T47D (cell line): ENCODE measurements at regions not wholly inside any gene's neighbourhood (a gene's known extent, or its start where the extent isn't known, plus 50 kb on each side); places are given as distances from the start of the nearest gene placed in this dataset.

ENCODE experiments used
- DNase-seq, 2 experiments: peaks; one replicate each; pipeline versions ENCODE4 v3.0.0 to v3.0.0-alpha.2; 2011 to 2012; ENCODE audit warnings: low read depth in 1 of 2, low spot score in 1 of 2
- JUND ChIP-seq: IDR thresholded peaks from 2 replicates; pipeline ENCODE4 v1.6.1; 2012; ENCODE audit warnings: low read depth
- in situ Hi-C: cut with HindIII; loops from 2 replicates; pipeline ENCODE4 v1.10.0; 2016; ENCODE audit warnings: low sequenced_read_pairs, low pct_unique_long_range_greater_than_20kb

DNA sequence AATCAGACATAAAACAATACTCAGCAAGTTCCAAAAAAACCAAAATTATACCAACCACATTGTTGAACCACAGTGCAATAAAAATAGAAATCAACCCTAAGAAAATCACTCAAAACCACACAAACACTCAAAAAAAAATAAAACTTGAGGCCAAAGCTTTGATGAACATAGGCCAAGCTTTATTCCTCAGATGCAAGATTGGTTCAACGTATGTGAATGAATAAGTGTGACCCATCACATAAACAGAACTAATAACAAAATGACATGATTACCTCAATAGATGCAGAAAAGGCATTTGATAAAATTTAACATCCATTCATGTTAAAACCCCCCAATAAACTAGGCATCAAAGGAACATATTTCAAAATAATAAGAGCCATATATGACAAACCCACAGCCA, 506.1 kb upstream of the FZD8 start:
- TF ChIP-seq JUND: no peak
- in situ Hi-C loops: no loop called here
- no peak for DNase-seq

DNA sequence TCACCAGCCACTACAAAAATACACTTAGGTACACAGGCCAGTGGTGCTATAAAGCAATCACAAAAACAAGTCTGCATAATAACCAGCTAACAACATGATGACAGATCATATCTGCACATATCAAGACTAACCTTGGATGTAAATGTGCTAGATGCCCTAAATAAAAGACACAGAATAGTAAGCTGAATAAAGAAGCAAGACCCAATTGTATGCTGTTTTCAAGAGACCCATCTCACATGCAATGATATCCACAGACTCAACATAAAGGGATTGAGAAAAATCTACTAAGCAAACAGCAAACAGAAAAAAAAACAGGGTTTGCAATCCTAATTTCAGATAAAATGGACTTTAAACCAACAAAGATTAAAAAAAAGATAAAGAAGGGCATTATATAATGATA, 505.4 kb upstream of the FZD8 start:
- no peak for TF ChIP-seq JUND
- DNase-seq: no peak
- in situ Hi-C loops: no loop called here

DNA sequence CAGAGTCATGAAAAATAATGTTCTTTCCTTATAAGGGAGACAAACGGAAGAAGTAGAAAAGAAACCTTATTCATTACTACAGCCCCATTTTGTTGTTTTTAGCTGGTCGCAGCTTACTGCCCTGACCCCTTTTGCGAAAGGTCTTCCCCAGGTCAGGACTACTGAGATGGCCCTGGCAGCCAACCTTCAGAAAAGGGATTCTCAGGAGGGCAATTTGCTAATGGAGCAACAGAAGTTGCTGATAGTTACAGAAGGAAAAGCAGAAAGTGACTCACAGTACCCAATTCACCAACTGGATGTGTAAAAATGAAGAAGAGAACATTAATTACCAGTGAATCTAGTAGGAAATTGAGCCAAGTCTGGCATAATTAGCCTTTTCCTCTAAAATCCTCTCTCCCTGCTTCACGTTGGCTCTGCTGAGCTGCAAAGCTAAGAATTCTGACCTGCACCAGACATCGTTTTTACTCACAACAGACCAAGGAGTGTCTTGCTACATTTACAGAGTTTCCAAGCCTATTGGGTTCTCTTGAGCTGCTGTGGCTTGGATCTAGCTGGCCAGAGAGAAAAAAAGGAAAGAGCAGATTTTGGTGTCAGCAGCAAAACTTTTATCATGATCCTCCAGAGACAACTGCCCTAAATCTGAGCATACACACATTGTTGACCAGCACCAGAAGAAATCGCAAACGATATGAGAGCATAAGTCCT, 499.9 kb upstream of the FZD8 start:
- no peak for DNase-seq
- in situ Hi-C loops: no loop called here
- no peak for TF ChIP-seq JUND

DNA sequence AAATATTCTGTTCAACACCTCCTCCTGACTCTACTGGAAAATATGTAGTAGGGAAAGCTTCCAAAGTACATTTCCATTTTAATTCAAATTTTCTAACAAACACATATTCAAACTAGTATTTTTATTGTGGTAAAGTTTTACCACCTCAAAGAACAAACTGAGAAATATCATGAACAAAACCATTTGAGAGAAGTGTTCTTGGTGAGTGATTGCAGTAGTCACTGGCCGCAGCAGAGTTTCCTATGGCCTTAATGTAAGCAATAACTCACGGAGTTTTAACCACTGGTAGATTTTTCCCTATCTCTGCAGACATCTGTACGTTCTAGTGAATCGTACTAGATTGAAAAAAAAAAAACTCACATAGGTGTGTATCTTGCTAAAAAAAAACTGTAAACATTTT, 487.0 kb upstream of the FZD8 start:
- no peak for DNase-seq
- in situ Hi-C loops: no loop called here
- TF ChIP-seq JUND: no peak

DNA sequence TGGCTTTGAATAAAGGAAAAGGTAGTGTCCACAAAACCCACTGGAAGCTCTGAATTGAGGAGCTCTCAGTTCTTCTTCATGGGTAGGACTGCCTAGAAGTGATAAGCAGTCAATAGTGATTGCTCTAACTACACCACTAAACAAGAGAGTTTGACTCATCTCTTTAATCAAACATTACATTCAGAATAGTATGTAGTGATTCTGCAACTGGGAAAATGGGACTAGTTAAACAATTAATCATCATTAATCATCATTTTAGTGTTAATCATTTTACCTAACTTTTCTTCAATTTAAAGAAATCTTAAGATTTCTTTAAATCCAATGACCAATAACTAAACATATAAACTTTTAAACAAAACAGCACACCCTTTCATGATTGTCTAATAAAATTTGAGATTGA, 484.0 kb upstream of the FZD8 start:
- in situ Hi-C loops: no loop called here
- no peak for DNase-seq
- TF ChIP-seq JUND: no peak

DNA sequence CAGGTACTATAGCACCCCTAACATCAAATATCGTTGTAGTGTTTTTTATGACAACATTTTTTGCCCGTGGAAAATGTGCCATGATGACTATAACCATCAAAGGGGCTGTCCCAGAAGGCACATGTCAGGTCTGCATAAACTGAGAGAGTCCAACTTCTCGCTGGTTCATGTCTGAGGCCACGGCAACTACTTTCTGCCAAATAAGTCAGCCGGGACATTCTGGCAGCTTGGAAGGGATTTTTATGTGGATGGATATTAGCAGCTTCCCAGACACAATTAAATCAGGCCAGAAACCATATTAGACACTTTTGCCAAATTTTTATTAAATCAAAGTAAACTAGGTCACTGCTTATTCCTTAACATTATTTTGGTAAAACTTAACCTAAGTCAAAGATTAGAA, 477.4 kb upstream of the FZD8 start:
- TF ChIP-seq JUND: no peak
- in situ Hi-C loops: no loop called here
- DNase-seq: no peak

DNA sequence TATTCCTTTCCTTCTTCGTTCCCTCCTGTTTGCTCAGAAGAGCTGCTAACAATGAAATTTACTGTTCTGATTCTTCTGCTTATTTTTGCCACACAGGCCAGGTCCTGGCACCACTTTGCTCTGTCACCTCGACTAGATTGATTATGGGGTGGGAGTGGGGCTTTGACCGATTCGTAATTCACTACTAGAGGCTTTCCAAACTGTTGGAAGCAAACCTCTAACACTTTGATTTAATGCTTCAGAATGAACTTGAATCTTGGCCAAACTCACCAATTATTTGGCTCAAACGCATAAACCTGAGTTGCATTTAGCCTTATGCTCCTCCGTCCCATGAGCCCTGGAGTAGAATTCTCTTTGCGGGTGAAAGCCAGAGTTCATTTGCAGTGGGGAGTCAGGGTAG, 476.2 kb upstream of the FZD8 start:
- TF ChIP-seq JUND: no peak
- no peak for DNase-seq
- in situ Hi-C loops: no loop called here

DNA sequence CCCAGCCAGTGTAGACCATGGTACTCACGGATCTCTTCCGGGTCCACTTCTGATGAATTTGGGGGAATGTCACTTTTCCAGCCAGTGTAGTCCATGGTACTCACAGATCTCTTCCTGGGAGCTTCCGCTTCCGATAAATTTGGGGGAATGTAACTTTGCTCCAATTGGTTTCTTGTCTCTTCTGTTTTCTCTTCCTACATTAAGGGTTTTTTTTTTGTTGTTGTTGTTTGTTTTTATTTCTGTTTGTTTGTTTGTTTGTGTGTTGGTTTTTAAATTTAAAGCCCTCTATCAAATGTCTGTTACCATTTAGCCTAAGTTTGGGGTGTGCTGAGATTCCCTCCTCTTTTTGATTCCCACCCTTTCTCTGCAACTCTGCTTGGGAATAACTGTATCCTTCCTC, 475.8 kb upstream of the FZD8 start:
- no peak for TF ChIP-seq JUND
- no peak for DNase-seq

DNA sequence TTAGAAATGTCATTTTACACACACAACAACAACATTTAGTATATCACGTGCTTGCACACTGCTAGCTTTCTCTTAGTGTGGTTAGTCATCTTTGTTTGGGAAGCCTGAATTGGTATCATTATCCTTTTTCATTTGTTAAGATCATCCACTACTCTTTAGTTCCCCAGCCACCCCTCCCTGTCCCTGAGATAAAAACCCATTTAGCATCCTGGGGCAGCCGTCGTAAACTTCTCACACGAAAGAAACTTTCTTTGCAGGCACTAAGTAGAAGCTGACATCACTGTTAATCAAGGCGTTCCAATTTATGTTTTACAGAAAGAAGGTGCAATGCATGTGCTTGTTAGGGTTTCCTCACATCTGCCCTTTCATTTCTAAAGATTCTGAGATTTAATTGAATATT, 475.1 kb upstream of the FZD8 start:
- DNase-seq: no peak
- TF ChIP-seq JUND: no peak
- in situ Hi-C loops: no loop called here

More for the DNA sequence above, 475.8 kb upstream of the FZD8 start:
- in situ Hi-C loops: no loop called here

DNA sequence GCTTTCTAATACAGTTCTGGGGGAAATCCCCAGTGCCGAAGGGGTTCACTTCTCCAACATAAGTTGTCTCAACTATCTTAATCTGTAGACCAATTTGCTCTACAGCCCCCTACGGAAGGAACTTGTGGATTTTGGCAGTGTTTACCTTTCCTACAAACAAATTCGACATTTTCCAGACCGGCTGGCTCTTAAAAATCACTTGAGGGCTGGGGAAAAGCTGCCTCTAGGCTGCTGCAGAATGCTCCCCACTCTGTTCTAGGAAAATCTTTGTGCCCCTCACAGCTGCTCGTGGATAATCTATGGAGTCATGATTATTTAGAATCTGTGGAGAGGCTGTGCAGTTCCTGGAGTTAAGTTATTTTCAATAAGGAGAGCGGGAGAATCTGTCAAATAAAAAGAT, 474.6 kb upstream of the FZD8 start:
- in situ Hi-C loops: no loop called here
- TF ChIP-seq JUND: no peak
- DNase-seq: no peak

DNA sequence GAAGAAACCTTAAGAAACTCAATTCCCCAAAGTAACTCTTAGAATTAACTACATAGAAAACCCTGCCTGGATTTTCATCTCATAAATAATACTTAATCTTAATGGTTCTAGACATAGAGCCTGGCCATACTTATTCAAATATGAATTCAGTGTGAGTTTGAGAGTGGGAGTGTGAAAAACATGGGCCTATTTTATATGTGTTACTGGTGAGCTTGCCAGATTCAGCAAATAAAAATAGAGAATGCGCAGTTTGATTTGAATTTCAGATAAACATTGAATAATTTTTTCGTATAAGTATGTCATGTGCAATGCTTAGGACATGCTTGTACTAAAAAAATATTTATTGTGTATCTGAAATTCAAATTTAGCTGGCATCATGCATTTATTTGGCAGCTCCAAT, 473.9 kb upstream of the FZD8 start:
- no peak for TF ChIP-seq JUND
- in situ Hi-C loops: no loop called here
- DNase-seq: no peak

DNA sequence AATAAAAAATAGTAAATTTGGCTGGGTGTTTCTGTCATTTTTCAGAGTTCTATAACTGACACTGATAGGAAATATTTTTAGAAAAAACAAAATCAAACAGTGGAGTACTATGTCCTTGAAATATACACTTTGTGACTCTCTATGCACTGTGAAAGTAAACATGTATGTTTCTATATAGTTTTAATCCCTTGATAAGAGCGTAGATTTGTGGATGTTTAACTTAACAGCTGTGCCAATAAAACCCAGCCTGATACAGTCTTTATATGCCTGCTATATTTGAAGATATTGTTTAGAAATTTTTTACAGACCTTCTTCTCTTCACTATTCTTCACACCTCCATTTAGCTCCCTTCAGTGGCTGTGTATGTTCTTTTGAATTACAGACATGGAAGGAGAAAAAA, 473.3 kb upstream of the FZD8 start:
- in situ Hi-C loops: no loop called here
- TF ChIP-seq JUND: no peak

DNA sequence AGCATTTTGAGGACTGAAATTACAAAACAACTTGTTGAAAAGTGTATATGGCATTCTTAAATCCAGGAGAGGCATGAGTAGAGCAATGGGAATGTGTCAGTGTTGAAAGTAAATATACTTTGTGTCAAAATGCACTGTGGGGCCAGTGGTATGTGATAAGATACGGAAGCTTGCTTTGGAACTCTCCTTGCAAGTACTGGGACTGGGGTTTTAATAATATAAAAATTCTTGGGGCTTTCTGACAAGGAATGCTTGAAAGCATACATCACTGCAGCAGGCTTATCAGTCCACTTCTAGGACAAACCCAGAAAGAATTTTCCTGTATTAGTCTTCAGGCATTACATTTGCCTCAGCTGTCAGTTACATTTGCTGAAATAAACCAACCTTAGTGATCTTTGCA, 472.8 kb upstream of the FZD8 start:
- TF ChIP-seq JUND: no peak
- in situ Hi-C loops: no loop called here
- DNase-seq: no peak

More for the DNA sequence above, 473.3 kb upstream of the FZD8 start:
- DNase-seq: no peak

DNA sequence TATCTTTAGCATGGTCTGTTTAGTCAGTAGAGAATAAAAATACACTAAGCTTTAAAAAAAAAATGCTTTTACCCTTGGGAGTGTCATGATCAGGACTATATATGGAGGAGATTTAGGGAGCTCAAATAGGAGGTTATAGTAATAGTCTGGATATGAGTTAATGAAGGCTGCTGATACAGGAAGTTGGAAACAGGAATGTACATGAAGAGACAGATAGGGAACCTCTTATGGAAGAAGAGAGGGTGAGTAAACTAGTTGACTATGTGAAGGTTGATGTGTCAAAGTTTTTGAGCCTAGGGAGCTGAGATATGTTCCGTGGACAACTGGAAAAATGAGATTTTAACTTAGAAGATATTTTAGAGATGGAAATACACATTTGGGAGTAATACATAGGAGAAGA, 472.0 kb upstream of the FZD8 start:
- DNase-seq: no peak
- TF ChIP-seq JUND: no peak
- in situ Hi-C loops: no loop called here
